Raji (cell line): ENCODE measurements at regions not wholly inside any gene's neighbourhood (a gene's known extent, or its start where the extent isn't known, plus 50 kb on each side); places are given as distances from the start of the nearest gene placed in this dataset.

Source experiments
- POLR2A ChIP-seq: IDR thresholded peaks from 2 replicates; pipeline ENCODE4 v1.6.1; 2011; ENCODE audit warnings: low read depth, low read length, control low read depth; ENCODE audit not compliant: insufficient read depth

DNA sequence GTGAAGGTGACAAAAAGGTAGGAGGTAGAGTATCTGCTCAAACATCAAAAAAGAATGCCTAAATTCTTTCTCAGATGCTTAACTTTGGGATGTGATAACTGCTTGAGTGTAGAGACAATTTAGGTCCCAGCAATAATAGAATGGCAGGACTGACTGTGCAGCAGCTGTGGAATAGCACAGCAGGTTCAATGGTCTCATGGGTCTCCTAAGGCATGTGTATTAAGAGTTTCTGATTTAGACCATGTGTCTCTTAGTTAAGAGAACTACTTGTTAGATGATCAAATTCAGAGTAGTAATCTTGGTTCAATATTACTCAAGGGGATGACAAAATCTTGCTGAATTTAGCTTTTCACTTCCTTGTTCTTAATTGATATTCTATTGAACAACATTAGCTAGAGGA, 72.0 kb downstream of the ALX1 start:
- no peak for TF ChIP-seq POLR2A

DNA sequence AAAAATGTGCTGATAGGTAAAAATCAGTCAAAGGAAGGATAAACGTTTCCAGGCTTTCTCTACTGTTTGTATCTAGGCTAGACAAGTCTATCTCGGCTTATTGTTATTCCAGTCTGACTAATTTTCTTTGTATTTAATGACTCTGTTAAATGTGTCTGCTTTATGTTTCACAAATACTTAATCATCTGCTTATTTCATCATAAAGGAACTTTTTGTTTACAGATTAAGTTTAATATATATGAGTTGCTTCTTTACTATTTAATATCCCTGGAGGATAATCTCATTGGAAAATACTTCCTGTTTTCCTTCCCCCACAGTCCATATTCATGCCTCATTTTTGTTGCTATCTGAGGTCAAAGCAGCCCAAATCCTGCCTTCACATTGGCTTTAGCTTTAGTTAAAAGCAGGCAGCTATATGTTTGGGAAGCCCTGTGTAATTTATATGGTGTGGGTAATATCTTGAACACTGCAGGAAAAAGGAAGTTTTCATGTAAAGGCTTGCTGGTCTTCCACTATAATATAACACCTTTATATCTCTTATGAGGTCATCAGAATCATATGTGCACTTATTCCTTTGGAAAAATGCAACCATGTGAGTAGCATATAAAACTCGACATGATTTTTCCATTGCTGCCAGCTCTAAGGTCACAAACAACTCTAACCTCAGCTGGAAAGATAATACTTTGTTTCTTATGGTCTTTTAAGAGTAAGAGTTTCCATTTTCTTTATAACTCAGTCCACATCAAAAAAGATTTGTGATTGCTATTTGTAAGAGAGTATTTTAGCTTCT, 76.8 kb downstream of the ALX1 start:
- no peak for TF ChIP-seq POLR2A

DNA sequence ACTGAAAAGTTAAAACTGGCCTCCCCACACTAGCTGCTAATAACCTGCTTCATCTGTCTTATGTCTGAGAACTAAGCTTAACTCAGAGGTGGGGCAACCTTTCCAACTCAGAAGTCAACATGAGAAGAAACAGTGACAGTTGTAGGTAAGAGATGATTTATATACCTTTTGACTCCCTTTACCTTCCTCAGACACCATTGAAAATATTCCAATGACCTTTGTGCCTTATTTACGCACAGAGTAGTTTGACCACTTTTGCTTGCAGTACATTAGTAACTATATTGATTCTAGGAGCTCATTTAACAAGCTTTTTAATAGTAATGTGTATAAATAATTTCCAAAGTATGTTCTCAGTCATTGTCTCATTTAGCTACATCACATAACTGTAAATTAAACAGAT, 77.6 kb downstream of the ALX1 start:
- TF ChIP-seq POLR2A: no peak

DNA sequence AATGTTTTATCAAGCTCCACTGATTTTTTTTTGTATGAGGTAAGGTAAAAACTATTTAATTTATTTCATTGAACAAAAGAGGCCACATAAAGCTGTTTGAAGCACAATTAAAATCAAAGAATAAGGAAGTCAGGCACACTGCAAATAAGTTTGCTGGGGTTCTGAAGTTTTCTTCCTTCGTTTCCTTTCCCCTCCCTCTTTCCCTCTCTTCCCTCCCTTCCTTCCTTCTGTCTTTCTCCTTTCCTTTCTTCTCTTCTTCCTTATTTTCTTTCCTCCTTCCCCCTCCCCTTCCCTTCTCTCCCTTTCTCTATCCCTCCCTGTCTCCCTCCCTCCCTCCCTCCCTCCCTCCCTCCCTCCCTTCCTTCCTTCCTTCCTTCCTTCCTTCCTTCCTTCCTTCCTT, 78.7 kb downstream of the ALX1 start:
- no peak for TF ChIP-seq POLR2A

DNA sequence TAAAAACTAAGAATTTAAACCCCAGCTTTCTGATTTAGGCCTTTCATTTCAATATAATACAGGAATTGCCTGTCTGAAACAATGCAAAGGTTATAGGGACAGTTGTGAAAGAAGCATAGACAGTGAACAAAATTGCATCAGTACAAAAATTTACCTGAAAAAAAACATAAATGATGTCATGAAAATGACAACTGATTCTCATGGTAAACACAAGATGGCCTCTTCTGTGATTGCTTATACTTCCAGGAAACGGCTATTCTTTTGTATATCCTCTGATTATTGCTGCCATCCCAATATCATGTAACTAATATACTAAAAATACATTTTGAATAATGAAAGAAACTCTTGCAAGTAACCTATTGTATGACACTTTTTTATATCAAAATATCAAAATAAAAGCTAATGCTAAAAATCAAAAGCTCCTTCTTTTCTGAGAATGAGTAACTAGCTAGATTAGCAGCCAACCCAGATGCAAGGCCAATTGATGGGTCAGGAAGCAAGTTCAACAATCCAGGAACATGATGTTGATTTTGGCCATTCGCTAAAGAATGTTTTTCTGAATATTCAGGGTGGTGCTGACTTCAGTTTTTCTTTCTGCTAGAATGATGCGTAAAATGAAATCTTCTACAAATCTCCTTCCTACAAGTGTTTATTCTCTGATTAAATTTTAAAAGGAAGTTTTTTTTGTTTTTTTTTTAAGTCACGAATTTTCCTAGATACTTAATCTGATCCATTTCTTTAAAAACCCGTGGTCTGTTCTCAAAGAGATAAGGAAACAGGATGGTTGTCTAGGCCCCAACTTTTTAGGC, 83.6 kb downstream of the ALX1 start:
- no peak for TF ChIP-seq POLR2A

DNA sequence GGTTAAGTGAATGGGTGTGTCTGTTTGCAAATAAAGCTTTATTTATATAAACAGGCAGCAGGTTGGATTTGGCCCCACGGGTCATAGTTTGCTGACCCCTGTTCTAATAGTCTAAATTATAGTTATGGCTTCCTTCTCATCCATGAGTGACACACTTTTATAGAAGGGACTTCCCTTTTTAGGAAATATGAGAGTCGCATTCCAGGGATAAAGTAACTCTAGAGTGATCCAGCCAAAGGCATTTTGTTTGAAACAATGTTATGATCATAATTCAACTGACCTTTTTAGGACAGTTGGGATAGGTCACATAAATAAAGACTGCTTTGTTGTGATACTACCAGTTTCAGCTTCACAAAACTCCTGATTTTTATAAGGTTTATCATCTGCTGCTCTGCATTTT, 87.9 kb downstream of the ALX1 start:
- no peak for TF ChIP-seq POLR2A

DNA sequence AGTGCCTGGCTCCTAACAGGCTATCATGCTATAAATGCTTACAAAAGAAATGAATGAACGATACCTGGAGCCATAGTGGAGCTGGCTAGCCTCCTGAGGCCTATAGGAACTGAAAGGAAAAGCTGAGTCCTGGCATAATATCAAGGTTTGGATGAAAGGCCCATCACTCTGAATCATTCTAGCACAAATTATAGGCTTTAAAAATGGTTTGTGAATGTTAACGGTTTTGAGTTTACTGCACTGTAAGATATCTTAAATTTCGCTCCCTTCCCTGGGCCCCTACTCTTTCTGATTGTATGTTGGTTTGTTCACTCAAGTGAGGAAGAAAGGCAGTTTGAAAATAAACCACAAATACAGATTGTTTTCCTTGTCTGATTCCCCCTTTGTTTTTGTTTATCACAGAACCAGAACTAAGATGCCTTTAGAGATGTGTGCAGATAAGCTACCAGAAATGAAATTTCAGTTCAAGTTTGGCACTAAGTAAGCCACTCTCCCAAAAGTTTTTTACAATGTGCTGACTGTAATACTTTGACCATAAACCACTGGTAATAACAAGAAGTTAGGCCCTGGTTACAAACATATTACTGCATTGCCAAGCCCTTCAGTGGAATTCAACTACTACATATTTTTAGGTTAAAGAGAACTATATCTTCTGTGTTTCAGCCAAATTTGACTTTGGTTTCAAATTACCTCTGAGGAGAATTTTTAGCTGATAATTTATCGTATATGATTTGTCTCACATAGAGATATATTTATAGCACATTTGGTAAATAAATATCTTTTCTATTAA, 89.5 kb downstream of the ALX1 start:
- no peak for TF ChIP-seq POLR2A

DNA sequence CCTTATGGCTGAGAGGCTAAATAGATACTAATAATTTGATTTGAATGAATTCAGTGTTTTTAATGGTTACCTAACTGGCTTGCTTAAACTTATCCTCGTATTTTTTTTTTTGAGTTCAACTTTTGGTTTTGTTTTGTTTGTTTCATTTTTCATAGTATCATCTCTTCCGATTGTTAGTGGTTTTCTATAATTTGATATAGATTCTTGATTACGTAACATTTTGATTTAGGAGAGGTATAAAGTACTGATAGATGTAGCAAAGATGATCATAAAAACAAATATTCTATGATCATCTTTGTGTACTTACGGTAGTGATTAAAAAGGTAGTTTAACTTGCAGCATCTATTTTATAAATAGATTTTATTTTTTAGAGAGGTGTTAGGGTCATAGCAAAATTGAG, 93.0 kb downstream of the ALX1 start:
- no peak for TF ChIP-seq POLR2A

DNA sequence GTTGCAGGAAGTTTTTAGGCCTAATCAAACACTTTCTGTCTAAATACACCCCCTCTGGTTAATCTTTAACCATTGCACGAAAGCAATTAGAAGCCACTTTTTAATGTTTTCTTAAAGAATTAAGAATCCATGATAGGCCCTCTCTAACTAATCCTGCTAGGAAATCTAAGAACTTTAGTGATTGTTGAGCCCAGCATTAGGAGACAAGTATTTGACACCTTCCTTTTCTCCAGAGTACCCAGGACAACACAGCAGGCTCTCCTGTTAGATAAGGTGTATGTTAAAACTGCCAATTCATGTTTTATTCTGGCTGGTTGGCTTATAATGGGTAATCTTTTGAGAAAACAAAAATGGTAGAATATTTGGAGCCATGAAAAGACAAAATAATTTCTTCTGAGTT, 95.0 kb downstream of the ALX1 start:
- TF ChIP-seq POLR2A: no peak

DNA sequence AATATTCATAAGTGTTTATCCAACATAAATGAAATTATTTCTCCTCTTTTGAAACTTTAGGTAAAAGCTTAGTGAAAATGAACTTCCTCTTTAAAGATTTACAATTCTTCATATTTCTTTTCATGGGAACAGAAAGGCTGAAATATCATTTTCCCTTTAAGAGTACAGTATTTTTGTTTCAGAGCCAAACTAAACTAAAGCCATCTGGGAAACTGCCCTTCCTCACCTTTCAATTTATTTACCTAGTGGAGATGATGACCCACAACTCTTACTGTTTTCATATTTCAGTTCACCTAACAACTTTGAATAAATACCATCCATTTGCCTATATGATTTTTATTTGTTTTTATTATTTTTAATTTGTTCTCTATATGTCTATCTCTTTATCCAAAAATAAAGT, 105.4 kb downstream of the ALX1 start:
- no peak for TF ChIP-seq POLR2A

DNA sequence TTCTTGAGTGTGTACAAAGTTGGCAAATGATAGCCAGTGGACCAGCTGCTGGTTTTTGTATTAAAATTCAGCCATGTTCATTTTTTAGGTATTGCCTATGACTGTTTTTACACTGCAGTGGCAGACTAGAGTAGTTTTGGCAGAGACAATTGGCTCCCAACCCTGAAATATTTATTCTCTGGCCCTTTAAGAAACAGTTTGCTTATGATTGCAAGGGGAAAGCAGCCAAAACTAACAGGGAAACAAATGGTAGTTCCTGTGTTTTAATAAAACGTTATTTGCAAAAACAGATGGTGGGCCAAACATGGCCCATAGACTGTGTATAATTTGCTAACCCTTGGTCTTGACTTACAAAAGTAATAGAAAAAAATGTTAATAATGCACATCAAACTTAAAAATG, 110.2 kb downstream of the ALX1 start:
- no peak for TF ChIP-seq POLR2A

DNA sequence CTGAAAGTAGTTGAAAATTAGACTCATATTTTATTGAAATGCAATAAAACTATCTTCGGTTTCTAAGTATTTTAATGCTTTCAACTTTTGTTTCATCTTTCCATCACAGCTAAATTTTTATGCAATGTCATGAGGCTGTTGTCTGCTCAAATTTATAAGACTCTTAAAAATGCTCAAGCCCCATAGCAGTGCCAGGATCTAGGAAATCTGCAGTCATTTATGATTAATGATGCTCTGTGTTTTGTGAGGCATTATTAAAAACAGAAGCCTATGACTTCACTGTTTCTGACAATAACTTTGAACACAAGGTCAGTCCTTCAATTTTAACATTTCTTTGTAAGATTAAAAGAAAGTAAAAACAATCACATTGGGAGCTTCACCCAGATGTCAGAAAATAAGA, 112.5 kb downstream of the ALX1 start:
- no peak for TF ChIP-seq POLR2A

DNA sequence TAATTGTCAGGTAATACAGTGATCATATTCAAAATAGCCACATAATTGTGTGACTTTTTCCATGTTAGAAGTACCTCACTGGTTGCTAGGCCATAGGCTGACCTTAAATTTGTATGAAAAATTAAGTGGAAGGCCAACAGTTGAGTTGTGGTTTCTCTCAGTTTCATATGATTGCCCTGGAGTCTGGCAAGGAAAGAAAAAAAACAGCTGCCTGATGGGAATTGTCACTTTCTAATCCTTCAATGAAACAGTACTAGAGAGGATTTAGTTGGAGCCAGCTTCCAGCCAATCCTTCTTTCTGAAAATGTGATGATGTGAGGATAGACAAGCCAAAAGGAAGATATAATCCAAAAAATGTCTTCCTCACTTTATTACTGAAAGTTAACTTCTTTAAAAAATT, 113.6 kb downstream of the ALX1 start:
- TF ChIP-seq POLR2A: no peak

DNA sequence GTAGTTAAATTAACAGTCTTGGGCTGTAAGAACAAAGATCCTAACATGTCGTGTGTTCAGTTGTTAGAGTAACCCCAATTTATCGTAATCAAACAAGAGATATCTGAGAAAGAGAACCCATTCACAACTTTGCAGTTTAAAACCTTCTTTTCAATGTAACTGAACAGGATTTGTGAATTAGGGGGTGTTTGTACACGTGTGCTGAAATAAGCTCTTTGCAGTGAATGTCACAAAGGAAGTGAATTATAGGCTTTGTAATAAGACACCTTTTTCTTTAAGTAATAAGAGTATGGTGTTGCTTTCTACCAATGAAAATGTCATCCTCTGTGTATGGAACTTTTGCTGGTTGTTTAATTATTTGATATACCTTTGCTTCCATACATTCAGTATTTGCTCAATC, 114.0 kb downstream of the ALX1 start:
- TF ChIP-seq POLR2A: no peak

DNA sequence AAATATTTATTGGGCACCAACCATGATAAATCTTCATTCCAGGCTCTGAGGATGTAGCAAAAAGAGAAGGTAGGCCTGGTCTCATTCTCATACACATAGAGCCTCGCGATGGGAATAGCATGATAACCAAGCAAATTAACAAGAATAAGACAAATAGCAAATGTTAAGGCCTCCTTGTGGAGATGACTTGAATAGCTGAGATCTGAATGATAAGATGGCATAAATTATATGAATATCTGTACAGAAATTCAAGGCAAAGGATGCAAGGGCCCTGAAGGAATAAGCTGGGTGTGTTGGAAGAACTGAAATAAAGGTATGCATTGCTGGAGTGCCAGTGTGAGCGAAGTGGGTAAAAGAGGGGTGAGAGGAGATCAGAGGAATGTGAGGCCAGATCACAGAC, 114.8 kb downstream of the ALX1 start:
- no peak for TF ChIP-seq POLR2A

DNA sequence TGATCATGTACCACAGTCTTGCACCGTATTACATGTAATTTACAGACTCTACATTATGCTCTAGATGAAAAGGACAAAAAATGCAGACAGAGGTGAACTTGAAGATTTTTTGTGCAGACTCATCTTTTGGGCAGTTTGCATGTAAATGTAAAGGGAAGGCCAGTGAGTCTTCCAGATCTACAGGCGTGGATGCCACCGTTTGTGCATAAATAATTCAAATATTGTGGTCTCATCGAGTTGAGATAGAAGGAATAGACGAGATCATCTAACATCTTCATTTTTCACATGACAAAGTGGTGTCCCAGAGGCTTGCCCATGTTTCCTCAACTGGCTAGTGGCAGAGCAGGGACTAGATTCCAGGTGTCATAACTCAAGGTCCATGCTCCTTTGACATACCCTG, 125.2 kb downstream of the ALX1 start:
- no peak for TF ChIP-seq POLR2A
